ENCODE measurements at regions not wholly inside any gene's neighbourhood (a gene's known extent, or its start where the extent isn't known, plus 50 kb on each side); places are given as distances from the start of the nearest gene placed in this dataset.

DNA sequence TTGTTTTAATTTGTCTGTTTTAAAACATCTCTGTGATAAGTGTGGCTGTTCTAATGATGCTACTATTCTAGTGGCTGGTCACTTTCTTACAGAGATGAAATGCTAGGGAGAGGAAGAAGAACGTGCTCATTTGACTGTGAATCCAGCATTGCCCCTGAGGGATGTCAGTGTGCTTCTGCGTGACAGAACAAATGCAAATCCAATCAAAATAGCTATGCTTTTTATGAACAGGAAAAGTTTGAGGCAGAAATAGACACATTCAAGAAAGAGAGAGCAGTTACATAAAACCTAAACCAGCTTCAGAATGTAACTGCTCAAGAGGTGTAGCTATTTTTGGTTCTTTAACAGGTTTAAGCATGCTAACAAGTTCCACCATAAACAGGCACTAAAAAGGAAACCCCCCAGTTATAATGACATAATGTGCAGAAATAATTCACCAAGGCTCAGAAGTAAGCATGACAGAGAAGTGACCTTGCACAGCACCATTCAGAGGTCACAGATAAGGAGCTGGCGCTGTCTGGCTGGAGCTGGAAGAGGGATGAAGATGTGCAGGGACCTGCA lies 385.3 kb downstream of the EPM2A start:
- Mint-ChIP-seq H3K36me3 (ENCODE audit: unreplicated experiment) (no peaks in the 10 kb centered on the region), H3K27me3 (ENCODE audit: unreplicated experiment) (peaks cover 7% of the 10 kb centered on the region), H3K27ac (ENCODE audit: unreplicated experiment) (no peak overlapping the region), H3K4me3 (ENCODE audit: unreplicated experiment) (no peak overlapping the region), H3K9me3 (ENCODE audit: unreplicated experiment) (no peaks in the 10 kb centered on the region), H3K4me1 (ENCODE audit: unreplicated experiment) (no peaks in the 10 kb centered on the region)
- no peak for DNase-seq (ENCODE audit: extremely low spot score, unreplicated experiment)
- TF ChIP-seq, protein P1, sequence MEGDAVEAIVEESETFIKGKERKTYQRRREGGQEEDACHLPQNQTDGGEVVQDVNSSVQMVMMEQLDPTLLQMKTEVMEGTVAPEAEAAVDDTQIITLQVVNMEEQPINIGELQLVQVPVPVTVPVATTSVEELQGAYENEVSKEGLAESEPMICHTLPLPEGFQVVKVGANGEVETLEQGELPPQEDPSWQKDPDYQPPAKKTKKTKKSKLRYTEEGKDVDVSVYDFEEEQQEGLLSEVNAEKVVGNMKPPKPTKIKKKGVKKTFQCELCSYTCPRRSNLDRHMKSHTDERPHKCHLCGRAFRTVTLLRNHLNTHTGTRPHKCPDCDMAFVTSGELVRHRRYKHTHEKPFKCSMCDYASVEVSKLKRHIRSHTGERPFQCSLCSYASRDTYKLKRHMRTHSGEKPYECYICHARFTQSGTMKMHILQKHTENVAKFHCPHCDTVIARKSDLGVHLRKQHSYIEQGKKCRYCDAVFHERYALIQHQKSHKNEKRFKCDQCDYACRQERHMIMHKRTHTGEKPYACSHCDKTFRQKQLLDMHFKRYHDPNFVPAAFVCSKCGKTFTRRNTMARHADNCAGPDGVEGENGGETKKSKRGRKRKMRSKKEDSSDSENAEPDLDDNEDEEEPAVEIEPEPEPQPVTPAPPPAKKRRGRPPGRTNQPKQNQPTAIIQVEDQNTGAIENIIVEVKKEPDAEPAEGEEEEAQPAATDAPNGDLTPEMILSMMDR (IDR thresholded peaks at IDR 0.05): no peak

DNA sequence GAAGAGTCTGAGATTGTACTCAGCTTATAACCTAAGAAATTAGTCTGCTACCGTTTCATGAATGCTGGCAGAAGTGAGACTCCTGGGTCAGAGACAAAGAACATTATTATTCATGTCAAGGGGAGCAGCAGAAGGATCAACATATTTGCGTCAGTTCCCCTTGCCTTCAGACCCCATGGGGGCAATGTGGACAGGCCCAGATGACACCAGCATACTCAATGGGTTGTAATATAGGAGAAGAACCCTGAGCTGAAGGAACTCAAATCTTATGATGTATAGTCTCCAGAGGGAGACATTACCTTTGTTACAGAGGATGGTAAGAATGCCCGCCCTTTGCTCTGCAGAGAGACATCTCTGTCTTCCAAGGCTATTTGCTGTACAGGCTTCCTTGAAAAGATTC lies 384.4 kb downstream of the EPM2A start:
- TF ChIP-seq, protein P1 (IDR thresholded peaks at IDR 0.05): no peak
- H3K4me3 Mint-ChIP-seq (ENCODE audit: unreplicated experiment): no peak overlapping the region
- peaks cover 8% of the 10 kb centered on the region for H3K27me3 Mint-ChIP-seq (ENCODE audit: unreplicated experiment)
- H3K4me1 Mint-ChIP-seq (ENCODE audit: unreplicated experiment): no peaks in the 10 kb centered on the region
- H3K27ac Mint-ChIP-seq (ENCODE audit: unreplicated experiment): no peak overlapping the region
- DNase-seq (ENCODE audit: extremely low spot score, unreplicated experiment): no peak
- H3K9me3 Mint-ChIP-seq (ENCODE audit: unreplicated experiment): no peaks in the 10 kb centered on the region
- H3K36me3 Mint-ChIP-seq (ENCODE audit: unreplicated experiment): no peaks in the 10 kb centered on the region

GRCh38 chr6:145352382-145353080 lies 382.8 kb downstream of the EPM2A start:
- TF ChIP-seq, protein P1 (IDR thresholded peaks at IDR 0.05): no peak
- Mint-ChIP-seq H3K4me3 (ENCODE audit: unreplicated experiment) (no peak overlapping the region), H3K4me1 (ENCODE audit: unreplicated experiment) (no peaks in the 10 kb centered on the region), H3K27ac (ENCODE audit: unreplicated experiment) (no peak overlapping the region), H3K27me3 (ENCODE audit: unreplicated experiment) (peaks cover 10% of the 10 kb centered on the region), H3K36me3 (ENCODE audit: unreplicated experiment) (no peaks in the 10 kb centered on the region), H3K9me3 (ENCODE audit: unreplicated experiment) (no peaks in the 10 kb centered on the region)
- DNase-seq (ENCODE audit: extremely low spot score, unreplicated experiment): no peak

- DNase-seq (ENCODE audit: extremely low spot score, unreplicated experiment): no peak
- Mint-ChIP-seq H3K27ac (ENCODE audit: unreplicated experiment) (no peak overlapping the region), H3K27me3 (ENCODE audit: unreplicated experiment) (peaks cover 7% of the 10 kb centered on the region), H3K4me1 (ENCODE audit: unreplicated experiment) (no peaks in the 10 kb centered on the region), H3K36me3 (ENCODE audit: unreplicated experiment) (no peaks in the 10 kb centered on the region), H3K4me3 (ENCODE audit: unreplicated experiment) (no peak overlapping the region), H3K9me3 (ENCODE audit: unreplicated experiment) (no peaks in the 10 kb centered on the region)
- TF ChIP-seq, protein P1 (IDR thresholded peaks at IDR 0.05): no peak
Observed at GRCh38 chr6:145360865-145361264, 374.5 kb downstream of the EPM2A start.

DNA sequence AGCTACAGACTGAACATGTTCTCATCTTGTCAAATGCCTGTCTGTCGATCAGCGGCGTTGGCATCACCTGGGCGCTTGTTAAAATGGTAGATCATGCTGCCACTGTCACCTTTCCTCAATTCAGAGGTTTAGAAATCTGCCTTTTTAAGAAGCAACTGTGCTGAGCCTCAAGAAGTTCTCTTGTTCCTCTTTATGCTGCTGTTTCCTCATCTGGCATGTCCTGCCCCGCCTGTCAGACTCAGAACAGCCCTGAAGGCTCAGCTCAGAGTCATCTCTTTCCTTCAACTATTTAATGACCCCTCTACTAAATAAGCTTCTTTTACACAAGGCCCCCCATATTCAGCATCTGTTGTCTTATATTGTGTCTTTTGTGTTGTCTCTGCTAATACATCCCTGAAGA lies 368.2 kb downstream of the EPM2A start:
- peaks cover 15% of the 10 kb centered on the region for H3K27me3 Mint-ChIP-seq (ENCODE audit: unreplicated experiment)
- no peaks in the 10 kb centered on the region for H3K9me3 Mint-ChIP-seq (ENCODE audit: unreplicated experiment)
- no peak overlapping the region for H3K4me3 Mint-ChIP-seq (ENCODE audit: unreplicated experiment)
- H3K36me3 Mint-ChIP-seq (ENCODE audit: unreplicated experiment): no peaks in the 10 kb centered on the region
- no peak overlapping the region for H3K27ac Mint-ChIP-seq (ENCODE audit: unreplicated experiment)
- TF ChIP-seq, protein P1 (IDR thresholded peaks at IDR 0.05): no peak
- H3K4me1 Mint-ChIP-seq (ENCODE audit: unreplicated experiment): no peaks in the 10 kb centered on the region
- DNase-seq (ENCODE audit: extremely low spot score, unreplicated experiment): no peak

All from osteocyte (in vitro differentiated cells).